COLO829 (cell line): ENCODE measurements at regions not wholly inside any gene's neighbourhood (a gene's known extent, or its start where the extent isn't known, plus 50 kb on each side); places are given as distances from the start of the nearest gene placed in this dataset.

Experiments
- DNase-seq: peaks from one replicate; pipeline ENCODE4 v3.0.0; 2012; ENCODE audit warnings: low spot score

- DNase-seq, result no peak
These were observed 539.8 kb upstream of the ZNF608 start for GRCh38 chr5:125286271-125286670.

GRCh38 chr5:125289606-125290005 lies 543.2 kb upstream of the ZNF608 start:
- DNase-seq, result no peak

- DNase-seq, result no peak
These were observed 544.5 kb upstream of the ZNF608 start for GRCh38 chr5:125290935-125291334.

GRCh38 chr5:125291447-125291846 lies 545.0 kb upstream of the ZNF608 start:
- DNase-seq, result no peak

GRCh38 chr5:125293223-125293622 lies 546.8 kb upstream of the ZNF608 start:
- DNase-seq, result no peak

- no peak for DNase-seq
These were observed 547.3 kb upstream of the ZNF608 start for GRCh38 chr5:125293726-125294125.

GRCh38 chr5:125294844-125295243 lies 548.4 kb upstream of the ZNF608 start:
- no peak for DNase-seq

GRCh38 chr5:125295405-125295872 lies 549.0 kb upstream of the ZNF608 start:
- DNase-seq, result no peak

- DNase-seq, result no peak
These were observed 551.8 kb upstream of the ZNF608 start for GRCh38 chr5:125298258-125298657.

GRCh38 chr5:125298746-125299379 lies 552.4 kb upstream of the ZNF608 start:
- no peak for DNase-seq

GRCh38 chr5:125301711-125302110 lies 555.3 kb upstream of the ZNF608 start:
- no peak for DNase-seq

GRCh38 chr5:125302577-125302976 lies 556.1 kb upstream of the ZNF608 start:
- no peak for DNase-seq

- DNase-seq, result no peak
These were observed 560.3 kb upstream of the ZNF608 start for GRCh38 chr5:125306741-125307140.

- DNase-seq, result no peak
These were observed 564.3 kb upstream of the ZNF608 start for GRCh38 chr5:125310749-125311148.

- peak; percentile 35 for DNase-seq
These were observed 565.3 kb upstream of the ZNF608 start for GRCh38 chr5:125311743-125312142.

- DNase-seq, result no peak
These were observed 567.1 kb upstream of the ZNF608 start for GRCh38 chr5:125313555-125313954.

- no peak for DNase-seq
These were observed 568.9 kb upstream of the ZNF608 start for GRCh38 chr5:125315306-125315705.

- DNase-seq, result no peak
These were observed 570.0 kb upstream of the ZNF608 start for GRCh38 chr5:125316391-125316790.

- no peak for DNase-seq
These were observed 570.6 kb upstream of the ZNF608 start for GRCh38 chr5:125316915-125317535.

GRCh38 chr5:125317536-125317995 lies 571.1 kb upstream of the ZNF608 start:
- no peak for DNase-seq

GRCh38 chr5:125321654-125322053 lies 575.2 kb upstream of the ZNF608 start:
- DNase-seq, result no peak

- no peak for DNase-seq
These were observed 577.2 kb upstream of the ZNF608 start for GRCh38 chr5:125323613-125324012.

- DNase-seq, result no peak
These were observed 579.2 kb upstream of the ZNF608 start for GRCh38 chr5:125325488-125326149.
